NCI-H446 (cell line): ENCODE measurements at regions not wholly inside any gene's neighbourhood (a gene's known extent, or its start where the extent isn't known, plus 50 kb on each side); places are given as distances from the start of the nearest gene placed in this dataset.
A peak's percentile ranks its signal among the peaks of the same experiment; 100 is the strongest.
"Not testable (repeated sequence)": the region's sequence is repeated elsewhere in the genome, so short reads cannot be mapped to it uniquely, and the experiment has no call there.

Experiments used
- DNase-seq, 2 experiments: peaks; one replicate each; lab custom pipeline; 2025; lab: John Stamatoyannopoulos, UW

DNA sequence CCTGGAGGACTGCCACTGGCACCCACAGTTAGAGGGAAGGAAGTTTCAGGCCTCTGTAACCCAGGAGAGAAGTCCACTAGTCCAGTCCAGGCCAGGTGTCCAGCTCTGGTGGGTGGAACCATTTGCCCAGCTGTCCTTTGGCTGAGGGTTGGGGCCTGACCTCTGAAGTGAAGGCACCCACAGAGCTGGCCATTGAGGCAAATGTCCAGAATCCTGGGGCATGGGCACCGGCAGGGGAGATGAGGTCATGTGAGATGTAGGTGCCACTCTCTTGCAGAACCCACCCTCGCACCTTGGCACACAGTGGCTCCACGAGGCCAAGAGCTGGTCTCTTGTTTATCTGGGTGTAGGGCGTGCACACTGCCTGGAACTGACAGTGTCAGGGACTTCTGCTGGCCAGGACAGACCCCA is 162.8 kb downstream of the SMAD6 start:
- DNase-seq: no peak

DNA sequence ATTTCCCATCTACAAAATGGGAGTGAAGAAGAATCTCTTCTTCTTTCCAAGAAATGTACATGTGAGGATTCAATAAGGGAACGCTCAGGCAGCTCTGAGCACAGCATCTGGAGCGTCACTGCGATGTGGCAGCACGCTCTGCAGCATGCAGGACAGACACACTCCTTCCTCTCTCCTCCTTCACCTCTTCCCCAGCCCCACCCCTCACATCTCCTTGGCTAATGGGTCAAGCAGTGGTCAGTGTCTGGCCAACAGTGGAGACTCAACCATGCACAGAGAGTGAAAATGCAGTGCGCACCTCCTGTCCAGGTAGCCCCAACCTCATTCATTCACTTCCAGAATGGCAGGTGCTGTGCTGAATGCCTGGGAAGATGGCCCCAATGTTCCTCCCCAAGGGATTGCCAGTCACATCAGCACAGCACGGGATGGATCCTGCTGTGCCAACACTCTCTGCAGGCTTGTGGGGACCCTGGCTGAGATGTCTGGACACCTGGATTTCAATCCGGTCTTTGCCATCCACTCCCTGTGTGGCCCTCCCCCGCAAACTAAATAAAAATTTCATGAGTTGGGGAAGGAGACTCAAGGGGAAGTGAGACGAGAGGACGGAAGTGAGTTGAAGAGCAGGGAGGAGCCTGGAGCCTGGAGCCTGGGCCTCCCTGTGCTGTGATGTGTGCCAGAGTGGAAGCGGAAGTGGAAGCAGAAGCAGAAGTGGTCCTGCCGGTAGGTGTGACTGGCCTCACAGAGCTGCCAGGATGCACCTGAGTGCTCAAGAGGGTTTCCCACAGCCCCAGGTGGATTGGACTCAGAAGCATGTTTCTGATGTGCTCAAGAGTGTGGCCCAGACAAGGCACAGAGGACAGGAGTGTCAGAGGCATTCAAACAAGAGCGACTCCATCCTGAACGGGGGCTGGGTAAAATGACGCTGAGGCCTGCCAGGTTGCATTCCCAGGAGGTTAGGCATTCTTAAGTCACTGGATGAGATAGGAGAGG is 163.9 kb downstream of the SMAD6 start:
- DNase-seq: no peak

DNA sequence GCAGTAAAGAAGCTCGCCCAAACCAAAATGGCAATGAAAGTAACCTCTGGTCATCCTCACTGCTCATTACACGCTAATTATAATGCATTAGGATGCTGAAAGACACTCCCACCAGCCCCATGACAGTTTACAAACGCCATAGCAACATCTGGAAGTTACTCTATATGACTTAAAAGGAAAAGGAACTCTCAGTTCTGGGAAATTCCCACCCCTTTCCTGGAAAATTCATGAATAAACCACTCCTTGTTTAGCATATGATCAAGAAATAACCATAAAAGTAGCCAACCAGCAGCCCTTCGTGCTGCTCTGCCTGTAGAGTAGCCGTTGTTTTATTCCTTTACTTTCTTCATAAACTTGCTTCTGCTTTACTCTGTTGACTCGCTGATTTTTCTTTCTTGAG is 164.6 kb downstream of the SMAD6 start:
- DNase-seq: no peak

DNA sequence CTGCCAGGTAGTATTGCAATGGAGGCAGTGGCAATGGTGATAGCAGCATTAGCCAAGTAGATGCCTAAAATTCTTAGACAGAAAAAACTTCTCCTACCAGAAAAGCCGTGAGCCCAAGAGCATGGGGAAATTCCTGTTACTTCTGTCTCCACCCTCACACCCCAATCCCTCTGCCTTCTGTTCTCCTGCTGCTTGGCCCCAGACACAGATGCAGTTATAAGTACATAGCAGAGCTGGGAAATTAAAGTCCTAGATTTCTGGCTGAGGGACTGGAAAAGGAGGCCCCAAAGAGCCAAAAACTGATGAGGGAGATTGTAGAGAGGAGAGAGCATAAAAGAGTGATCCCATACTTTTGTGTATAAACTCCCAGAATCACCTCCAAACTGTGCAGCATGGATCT is 166.9 kb downstream of the SMAD6 start:
- no peak for DNase-seq

DNA sequence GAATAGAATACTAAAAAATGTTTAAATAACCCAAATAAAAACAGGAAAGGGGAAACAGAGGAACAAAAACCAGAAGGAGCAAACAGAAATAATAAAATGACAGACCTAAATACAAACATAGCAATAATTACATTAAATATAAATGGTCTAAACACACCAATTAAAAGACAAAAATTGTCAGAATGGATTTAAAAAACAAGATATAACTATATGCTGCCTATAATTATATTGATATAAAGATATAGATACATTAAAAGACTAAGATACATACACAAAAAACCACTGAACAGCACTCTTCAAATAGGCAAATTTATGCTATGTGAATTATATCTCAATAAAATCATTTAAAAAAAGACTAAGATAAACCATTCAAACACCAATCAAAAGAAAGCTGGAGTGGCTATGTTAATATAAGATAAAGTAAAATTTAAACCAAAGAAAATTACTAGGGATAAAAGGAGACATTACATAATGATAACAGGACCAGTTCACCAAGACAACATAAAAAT is 168.9 kb downstream of the SMAD6 start:
- no peak for DNase-seq

DNA sequence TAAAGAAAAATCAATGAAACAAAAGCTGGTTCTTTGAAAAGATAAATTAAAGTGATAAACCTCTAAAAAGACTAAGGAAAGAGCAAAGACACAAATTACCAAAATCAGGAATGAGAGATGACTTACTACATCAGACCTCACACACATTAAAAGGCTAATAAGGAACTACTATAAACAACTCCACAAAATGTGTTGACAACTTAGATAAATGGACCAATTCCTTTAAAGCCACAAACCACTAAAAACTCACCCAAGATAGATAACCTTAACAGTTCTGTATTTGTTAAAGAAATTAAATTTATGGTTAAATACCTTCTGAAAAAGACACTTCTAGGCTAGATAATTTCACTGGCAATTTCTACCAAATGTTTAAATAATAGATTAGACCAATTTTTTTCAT is 170.4 kb downstream of the SMAD6 start:
- DNase-seq: no peak

DNA sequence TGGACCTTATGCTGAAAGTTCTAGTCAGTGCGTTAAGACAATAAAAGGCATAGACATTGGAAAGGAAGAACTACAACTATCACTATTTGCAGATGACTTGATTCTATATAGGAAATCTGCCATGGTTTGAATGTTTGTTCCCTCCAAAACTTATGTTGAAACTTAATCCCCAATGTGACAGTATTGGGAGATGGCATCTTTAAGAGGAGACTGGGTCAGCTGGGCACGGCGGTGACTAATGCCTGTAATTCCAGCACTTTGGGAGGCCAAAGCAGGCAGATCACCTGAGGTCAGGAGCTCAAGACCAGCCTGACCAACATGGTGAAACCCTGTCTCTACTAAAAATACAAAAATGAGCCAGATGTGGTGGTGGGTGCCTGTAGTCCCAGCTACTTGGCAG is 171.3 kb downstream of the SMAD6 start:
- DNase-seq: not testable (repeated sequence)

DNA sequence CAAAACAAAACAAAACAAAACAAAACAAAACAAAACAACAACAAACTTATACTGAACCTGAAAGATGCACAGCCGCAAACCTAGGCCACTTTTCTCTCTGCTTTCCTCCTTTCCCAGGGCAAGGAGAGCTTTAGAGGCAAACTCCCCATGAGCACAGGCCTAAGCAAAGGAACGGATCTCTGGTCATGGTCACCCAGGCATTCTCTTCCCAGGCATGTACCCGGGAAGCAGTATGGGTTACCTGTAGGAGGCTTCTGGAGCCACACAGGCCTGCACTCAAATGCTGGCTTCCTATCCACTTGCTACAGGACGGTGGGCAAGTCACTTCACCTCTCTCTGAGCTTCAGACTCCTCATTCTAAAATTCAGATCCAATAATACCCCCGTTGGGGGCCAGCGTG is 171.8 kb downstream of the SMAD6 start:
- no peak for DNase-seq

DNA sequence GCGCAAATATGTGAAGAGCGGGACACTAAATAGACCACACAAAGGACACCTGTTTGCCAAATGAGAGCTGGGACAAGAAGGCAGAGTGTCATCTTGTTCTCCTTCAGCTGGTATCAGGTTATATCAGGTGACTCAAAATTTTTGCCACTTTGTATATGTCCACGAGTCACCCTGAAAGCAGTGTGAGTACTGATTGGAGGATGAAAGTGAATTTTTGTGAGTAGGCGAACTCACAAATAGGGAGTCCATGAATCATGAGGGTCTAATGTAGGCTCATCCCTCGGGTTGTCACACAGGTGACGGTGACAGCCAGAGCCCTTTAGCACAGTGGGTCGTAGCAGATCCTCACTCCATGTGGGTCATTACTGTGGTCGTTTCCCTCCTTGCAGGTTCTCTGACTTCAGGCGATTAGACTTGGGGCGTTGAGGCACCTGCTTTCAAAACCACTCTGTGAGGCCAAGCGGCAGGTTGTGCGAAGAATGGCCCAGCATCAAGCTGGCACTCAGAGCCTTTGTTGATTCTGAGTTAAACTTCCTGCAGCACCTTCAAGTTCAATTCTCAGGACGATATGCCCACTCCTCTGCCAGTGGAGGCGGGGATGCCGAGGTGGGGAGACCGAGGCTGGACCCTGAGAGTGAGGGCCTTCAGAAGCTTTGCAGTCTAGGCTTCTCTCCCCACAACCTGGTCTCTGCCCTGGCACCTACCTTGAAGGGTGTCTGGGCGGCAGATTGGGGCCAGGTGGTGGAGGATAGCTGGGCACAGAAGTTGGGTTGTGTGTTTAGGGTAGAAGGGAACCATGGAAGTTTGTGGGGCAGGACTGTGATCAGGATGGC is 173.8 kb downstream of the SMAD6 start:
- DNase-seq: no peak

DNA sequence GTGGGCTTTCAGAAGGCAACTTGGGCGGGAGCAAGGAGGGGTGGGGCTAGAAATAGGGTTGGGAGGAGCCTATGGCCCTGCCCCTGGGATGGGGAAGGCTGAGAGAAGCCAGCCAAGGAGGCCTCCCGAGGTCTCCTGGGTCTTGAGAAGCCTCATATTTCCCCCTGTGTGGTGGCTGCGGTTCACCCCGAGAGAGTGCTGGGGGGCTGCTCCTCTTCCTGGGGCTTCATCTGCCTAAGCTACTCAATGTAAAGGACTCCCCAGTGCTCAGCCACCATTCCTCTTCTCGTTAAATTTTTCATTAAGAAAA is 174.3 kb downstream of the SMAD6 start:
- DNase-seq: no peak

DNA sequence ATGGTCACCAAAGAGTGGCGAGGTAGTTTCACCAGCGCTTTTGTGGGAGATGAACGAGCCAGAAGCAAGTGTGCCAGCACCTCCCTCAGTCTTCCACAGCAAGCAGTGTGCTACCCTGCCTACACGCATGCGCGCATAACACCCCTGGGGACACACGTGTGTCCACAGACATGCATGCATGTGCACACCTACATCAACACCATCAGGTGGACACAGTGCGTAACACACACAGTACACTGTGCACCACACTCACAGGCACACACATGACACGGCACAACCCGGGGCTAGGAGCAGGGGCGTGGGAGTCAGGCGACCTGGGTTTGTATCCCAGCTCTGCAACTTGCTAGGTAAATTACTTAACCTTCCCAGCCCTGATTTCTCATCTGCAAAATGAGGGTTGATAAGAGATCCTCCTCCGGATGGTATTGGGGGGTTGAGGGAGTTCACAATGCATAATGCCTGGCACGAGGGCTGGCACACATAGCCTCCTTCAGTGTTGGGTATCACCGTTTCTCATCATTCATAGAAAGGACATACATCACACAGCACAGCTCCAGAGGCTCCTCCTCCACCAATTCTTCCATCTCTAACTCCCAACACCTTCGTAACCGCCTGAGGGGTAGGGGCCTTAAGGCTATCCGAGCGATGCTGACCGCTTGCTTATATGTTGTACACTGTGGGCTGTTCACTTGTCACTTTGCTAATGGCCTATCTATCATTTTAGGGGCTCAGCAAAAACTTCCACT is 174.9 kb downstream of the SMAD6 start:
- DNase-seq: no peak

DNA sequence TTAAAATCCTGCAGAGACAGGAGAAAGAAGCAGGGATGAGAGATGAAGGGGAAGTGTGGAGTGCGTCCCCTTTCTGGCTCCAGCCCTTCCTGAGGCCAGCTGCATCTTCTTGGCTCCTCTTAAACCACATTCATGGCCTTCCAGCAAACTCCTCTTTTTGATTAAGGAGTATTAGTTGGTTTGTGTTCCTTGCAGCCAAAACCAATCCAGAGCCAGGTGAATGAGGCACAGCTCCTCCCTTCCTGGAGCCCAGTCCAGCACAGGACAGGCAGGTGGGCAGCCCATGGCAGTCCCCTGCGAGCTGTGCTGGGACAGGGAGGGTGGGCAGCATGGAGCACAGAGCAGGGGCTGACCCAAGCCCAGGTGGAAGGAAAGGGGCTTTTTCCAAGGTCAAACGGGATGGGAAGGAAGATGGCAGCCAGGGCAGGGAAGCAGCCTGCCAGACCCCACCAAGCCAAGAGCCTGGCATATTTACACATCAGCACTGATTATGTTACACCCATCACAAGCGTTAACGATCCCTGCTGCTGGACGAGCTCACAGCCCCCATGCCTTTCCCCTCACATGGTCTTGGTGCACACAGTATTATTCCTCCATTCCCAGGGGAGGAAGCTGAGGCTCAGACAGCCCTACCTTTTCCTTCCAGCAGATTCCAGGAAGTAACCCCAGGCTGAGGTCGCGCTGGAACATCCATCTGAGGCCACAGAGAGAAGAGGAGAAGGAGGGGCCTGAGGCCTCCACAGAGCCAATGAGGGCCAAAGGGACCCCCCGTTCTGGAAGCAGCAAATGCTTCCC is 175.6 kb downstream of the SMAD6 start:
- no peak for DNase-seq

DNA sequence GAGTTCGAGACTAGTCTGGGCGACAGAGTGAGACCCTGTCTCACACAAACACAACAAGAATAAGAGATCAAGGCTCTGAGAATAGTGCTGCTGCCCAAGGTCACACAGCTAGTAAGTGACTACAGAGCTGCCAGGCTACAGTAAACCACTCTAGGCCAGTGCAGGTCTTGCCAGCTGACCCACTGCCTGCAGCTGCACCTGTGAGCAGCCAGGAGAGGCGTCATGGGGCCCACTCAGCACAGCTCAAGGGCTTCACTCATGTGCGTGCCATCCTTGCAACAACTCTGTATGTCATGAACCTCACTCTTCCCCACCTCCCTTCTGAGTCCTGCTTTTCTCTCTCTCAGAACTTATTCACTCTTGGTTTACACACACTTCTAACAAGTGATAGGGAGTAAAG is 176.7 kb downstream of the SMAD6 start:
- no peak for DNase-seq

DNA sequence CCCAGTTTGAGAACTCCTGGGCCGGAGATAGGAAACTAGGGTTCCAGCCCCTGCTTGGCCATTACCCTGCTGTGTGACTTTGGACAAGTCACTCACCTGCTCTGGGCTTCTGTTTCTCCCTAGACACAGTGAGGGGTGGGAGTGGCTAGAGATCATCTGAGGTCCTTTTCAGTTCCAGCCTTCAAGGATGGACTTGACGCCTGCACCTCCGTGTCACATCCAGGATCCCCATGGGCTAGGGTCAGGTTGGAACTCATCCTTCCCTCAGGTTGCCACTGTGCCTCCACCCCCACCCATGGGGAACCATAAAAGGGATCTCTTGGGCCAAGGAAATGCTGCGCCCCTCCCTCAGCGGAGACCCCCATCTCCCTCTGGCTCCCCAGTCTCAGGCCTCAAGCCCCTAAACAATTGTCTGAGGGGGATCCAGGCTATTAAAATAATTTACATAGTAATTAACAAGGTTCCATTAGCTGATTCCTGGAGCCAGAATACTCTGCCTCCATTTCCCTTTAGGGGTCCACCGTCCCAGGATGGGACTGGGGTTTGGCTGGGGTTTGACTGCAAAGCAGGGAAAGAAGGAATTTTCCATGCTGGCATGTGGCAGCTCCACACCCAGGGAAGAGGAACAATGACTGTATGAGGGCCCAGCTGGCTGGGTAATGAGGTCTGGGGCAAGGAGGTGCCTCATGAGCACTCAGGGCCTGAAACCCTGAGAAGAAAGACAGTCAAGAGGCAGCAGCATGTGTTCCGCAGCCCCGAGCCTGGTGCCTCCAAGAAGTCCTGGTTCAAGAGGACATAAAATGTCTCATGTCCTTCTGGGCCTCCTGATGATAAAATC is 177.7 kb downstream of the SMAD6 start:
- no peak for DNase-seq

DNA sequence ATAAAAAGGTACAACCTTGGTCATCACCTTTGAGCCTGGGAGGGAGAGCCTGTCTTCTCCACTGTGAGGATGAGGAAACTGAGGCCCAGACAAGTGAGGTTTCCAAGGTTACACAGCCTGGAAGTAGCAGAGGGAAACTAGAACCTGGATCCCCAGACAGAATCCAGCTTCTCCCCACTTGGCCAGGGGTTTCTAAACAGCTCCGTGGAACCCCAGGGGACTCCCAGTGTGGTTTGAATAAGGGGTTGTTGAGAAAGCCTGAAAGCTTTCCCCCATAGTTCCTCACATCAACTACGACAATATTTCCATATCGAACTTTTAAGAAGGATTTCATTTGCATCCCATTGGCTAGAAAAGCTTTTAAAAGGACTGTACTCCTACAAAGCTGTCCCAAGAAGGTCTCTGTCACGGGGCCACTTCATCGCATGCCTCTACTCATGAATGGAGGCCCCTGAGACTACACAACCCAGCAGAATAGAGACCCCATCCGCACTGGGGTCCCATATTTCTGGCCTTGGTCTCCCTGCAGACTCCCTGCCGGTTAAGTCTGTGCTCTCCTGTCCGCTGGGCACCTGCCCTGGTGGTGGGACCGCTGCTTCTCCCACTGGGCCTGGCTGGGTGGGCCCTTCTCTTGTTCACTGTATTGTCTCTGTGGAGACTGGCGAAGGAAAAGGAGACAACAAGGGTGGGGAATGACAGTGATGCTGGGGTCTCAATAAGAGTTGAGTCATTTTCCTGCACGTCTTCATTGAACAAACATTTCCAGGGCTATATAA is 178.5 kb downstream of the SMAD6 start:
- no peak for DNase-seq

DNA sequence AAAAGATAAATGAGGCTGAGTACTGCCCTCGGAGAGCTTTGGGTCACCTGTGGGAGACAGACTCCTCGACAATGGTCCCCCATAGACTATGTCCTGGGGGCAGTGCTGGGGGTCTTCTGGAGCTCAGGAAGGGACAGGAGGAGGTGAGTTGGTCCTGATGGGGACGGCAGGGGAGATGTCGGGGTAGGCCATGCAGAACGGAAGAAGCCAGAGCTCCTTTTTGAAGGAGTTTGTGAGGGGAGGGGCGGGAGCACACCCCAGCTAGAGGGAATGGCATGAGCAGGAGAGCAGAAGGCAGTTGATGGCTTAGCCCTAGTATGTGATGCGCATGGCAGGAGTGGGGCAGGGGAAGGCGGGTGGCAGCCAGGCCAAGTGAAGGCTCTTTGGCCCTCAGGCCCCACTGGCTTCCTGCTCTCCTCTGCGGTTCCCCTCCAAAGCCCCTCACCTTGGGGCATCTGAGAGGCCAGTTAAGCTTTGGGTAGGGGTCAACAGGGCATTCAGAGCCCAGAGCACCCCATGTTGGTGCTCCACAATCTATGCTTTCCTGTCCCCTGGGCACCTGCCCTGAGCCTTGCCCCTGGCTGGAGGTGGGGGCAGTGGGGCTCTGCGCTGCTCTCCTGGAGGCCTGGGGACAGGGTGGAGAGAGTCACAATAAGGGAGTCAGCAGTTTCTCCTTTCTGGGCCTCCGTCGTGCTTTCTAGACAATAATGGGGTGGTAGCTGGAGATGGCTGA is 179.3 kb downstream of the SMAD6 start:
- no peak for DNase-seq

DNA sequence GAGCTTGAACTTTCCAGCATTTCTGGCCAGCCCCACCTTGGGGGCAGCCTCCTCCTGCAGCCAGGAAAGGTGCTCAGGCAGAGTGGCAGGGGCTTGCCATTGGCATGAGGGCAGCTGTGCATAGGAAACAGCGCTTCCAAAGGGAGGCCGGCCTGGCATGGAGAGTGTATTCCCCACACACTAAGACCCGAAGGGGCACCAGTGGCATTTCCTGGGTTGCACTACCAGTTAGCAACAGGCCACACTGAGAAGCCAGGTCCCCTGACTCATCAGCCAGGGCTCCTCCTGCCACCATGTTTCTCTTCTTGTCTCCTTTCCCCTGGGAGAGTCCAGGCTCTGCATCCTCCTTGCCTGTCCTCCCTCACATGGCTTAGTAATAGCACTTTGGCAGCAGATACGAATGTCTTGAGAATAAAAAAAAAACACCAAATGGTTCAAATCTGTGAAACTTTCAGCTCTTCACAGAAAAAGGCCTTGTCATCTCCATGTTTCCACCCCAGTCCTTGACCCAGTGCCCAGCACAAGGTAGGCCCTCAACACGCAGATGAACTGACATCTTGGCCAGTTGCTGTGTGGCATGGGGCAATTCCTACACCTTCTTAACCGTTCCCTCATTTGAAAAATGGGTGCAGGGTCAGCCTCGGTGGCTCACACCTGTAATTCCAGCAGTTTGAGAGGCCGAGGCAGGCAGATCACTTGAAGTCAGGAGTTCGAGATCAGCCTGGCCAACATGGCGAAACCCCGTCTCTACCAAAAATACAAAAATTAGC is 180.4 kb downstream of the SMAD6 start:
- DNase-seq: peak in 1 of 2 experiments; percentile 7

DNA sequence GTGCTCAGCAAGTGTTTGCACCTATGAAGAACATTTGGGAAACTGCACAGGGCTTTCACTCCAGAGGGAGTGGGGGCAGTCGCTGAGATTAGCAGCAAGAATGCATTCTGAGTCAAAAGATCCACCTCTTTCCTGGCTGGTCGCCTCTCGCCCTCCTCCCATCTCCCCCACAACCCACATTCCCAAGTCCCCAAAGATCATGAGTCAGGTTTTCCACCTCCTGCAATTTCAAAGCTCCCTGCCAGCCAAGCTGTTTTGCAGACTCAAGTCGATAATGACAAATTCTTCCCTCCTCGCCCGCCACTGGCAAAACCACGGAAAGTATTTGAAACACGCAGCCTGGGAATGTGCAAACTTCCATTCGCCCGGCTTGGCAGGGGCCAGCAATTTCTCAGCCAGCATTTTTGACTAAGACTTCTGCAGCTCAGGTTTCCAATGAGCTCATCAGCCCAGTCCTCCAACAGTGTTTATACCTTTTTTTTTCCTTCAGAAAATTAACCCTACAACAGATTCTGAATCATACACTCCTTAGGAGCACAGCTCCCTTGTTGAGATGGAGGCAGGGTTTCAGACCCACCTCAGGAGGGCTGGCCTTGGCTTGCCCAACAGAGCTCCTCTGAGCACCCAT is 181.4 kb downstream of the SMAD6 start:
- DNase-seq: peak; percentile 84 to 91
